ENCODE measurements at regions not wholly inside any gene's neighbourhood (a gene's known extent, or its start where the extent isn't known, plus 50 kb on each side); places are given as distances from the start of the nearest gene placed in this dataset.
A peak's percentile ranks its signal among the peaks of the same experiment; 100 is the strongest.

DNA sequence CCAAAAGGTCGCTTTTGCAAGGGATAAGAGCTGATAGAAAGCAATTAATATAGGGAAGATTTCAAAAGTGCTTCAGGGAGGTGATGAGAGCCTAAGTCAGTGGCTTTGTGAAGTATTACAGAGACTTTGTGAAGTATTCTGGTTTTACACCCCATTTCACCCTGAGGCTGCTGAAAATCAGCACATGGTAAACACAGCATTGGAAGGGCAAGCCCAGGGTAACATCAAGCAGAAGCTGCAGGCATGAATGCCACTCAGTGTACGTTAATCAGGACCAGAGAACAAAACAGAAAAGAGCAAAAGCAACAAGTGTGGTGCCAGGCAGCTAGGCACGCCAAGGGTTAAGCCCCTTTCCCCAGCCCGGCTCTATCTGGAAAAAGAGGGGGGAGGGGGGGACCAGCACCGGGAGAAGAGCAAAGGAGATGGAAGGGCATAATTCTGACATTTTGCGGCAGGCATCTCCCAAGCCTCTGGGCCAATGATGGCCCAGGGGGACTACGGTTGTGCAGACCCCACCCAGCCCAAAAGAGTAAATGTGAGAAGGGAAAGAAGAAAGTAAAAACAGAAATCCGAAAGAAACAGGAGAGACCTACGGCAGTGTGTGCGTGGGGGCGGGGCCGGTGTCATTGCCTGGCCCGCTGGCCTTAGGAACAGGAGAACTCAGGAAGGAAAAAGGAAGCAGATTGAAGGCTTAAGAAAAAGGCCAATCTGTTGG, 58.9 kb downstream of the DHRS2 start:
- H3K36me3 ChIP-seq: no peaks in the 10 kb centered on the region
- no peaks in the 10 kb centered on the region for H3K4me1 ChIP-seq
- H3K4me3 ChIP-seq: no peak overlapping the region
- no peak for DNase-seq
- H3K27ac ChIP-seq: no peak overlapping the region
- no peaks in the 10 kb centered on the region for H3K9me3 ChIP-seq (replicated peaks)
- H3K27me3 ChIP-seq: 0 out of 2 replicates have a peak, but pooled peaks cover 5% of the 10 kb centered on the region

GRCh38 chr14:23695664-23695999, 59.5 kb downstream of the DHRS2 start:
- no peak overlapping the region for H3K27ac ChIP-seq
- no peak overlapping the region for H3K4me3 ChIP-seq
- no peak for DNase-seq
- H3K27me3 ChIP-seq: 0 out of 2 replicates have a peak, but pooled peaks cover 5% of the 10 kb centered on the region
- no peaks in the 10 kb centered on the region for H3K4me1 ChIP-seq
- H3K9me3 ChIP-seq (replicated peaks): no peaks in the 10 kb centered on the region
- H3K36me3 ChIP-seq: no peaks in the 10 kb centered on the region

DNA sequence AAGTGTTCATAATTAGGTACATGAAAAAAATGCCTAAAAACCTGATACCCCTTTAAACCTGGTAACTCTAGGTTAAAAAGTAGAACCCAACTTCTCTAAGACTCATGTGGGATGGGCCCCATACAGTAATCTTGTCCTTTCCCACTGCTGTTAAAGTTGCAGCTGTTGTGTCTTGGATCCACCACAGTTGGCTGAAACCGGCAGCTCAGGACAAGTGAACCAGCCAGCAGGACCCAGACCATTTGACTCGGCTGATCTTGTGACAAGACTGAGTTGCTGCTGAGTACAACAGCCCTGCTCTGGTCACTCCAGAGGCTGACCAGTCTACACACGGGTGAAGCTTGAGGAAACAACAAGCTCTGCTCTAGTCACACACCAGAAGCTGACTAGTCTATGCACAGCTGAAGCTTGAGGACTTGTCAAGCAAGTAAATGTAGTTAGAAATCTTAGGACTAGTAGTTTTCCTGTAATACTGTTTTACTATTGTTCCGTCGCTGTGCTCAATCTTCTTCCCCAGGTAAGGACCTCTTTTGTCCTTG, 60.6 kb downstream of the DHRS2 start:
- H3K27me3 ChIP-seq: 0 out of 2 replicates have a peak, but pooled peaks cover 5% of the 10 kb centered on the region
- peak in 1 of 2 experiments; percentile 11 for DNase-seq
- no peaks in the 10 kb centered on the region for H3K9me3 ChIP-seq (replicated peaks)
- no peak overlapping the region for H3K4me3 ChIP-seq
- no peak overlapping the region for H3K27ac ChIP-seq
- H3K4me1 ChIP-seq: no peaks in the 10 kb centered on the region
- no peaks in the 10 kb centered on the region for H3K36me3 ChIP-seq

GRCh38 chr14:23697680-23698079, 61.5 kb downstream of the DHRS2 start:
- no peak for DNase-seq
- 0 out of 2 replicates have a peak, but pooled peaks cover 5% of the 10 kb centered on the region for H3K27me3 ChIP-seq
- H3K4me3 ChIP-seq: no peak overlapping the region
- no peaks in the 10 kb centered on the region for H3K36me3 ChIP-seq
- H3K27ac ChIP-seq: no peak overlapping the region
- H3K4me1 ChIP-seq: no peaks in the 10 kb centered on the region
- no peaks in the 10 kb centered on the region for H3K9me3 ChIP-seq (replicated peaks)

GRCh38 chr14:23702656-23703426, 66.7 kb downstream of the DHRS2 start:
- no peak for DNase-seq
- Histone ChIP-seq H3K4me1 (no peaks in the 10 kb centered on the region), H3K36me3 (no peaks in the 10 kb centered on the region), H3K4me3 (no peak overlapping the region), H3K9me3 (replicated peaks) (peaks cover 13% of the 10 kb centered on the region), H3K27ac (no peak overlapping the region), H3K27me3 (no peaks in the 10 kb centered on the region)

DNA sequence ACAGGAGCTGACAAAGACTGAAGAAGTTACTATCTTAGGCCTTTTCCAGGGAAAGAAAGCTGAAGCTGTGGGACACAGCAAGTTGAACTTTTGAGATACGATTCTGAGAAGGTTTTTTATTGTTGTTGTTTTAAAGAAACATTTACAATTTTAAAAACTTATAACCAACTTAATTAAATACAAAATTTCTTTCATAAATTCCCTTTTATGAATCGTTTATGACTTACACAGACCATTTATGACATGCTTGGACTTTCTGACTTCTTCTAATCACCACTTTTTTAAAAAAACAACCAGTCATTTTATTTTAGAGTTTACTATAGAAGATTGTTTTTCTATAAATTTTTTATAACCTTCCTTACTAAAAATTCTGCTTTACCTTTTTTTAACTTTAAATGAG, 68.7 kb downstream of the DHRS2 start:
- H3K27ac ChIP-seq: no peak overlapping the region
- H3K27me3 ChIP-seq: no peaks in the 10 kb centered on the region
- peaks cover 13% of the 10 kb centered on the region for H3K9me3 ChIP-seq (replicated peaks)
- no peaks in the 10 kb centered on the region for H3K36me3 ChIP-seq
- peak in 1 of 2 experiments; percentile 38 for DNase-seq
- no peaks in the 10 kb centered on the region for H3K4me1 ChIP-seq
- H3K4me3 ChIP-seq: no peak overlapping the region

- Histone ChIP-seq H3K27ac (no peak overlapping the region), H3K9me3 (replicated peaks) (peaks cover 13% of the 10 kb centered on the region), H3K36me3 (no peaks in the 10 kb centered on the region), H3K27me3 (no peaks in the 10 kb centered on the region), H3K4me1 (no peaks in the 10 kb centered on the region), H3K4me3 (no peak overlapping the region)
- no peak for DNase-seq
These were observed 71.3 kb downstream of the DHRS2 start for GRCh38 chr14:23707415-23707814.

- H3K36me3 ChIP-seq: no peaks in the 10 kb centered on the region
- H3K4me3 ChIP-seq: no peak overlapping the region
- no peak overlapping the region for H3K27ac ChIP-seq
- no peaks in the 10 kb centered on the region for H3K4me1 ChIP-seq
- H3K9me3 ChIP-seq (replicated peaks): peaks cover 13% of the 10 kb centered on the region
- H3K27me3 ChIP-seq: no peaks in the 10 kb centered on the region
- no peak for DNase-seq
These were observed 72.2 kb downstream of the DHRS2 start for GRCh38 chr14:23708343-23708742.

DNA sequence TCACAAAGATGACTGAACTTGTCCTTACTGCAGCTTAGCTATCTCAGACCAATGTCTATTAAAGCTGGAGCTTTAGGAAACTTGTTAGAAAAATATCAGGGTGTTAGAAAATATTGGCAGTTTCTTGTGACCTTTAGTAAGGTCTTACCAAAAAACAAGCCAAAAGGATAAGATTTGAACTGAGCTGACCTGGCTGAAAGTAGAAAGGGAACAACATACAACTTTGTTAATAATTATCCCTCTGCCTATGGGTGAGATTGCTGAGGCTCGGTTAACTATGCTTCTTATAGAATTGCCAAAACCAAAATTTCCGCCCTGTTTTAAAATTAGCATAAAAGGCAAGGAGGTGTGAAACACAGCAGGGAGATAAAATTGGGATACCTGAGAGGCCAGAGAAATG, 73.8 kb downstream of the DHRS2 start:
- Histone ChIP-seq H3K36me3 (no peaks in the 10 kb centered on the region), H3K4me1 (no peaks in the 10 kb centered on the region), H3K4me3 (no peak overlapping the region), H3K27ac (no peak overlapping the region), H3K9me3 (replicated peaks) (peaks cover 4% of the 10 kb centered on the region), H3K27me3 (no peaks in the 10 kb centered on the region)
- no peak for DNase-seq

GRCh38 chr14:23712287-23712686, 76.1 kb downstream of the DHRS2 start:
- Histone ChIP-seq H3K4me3 (no peak overlapping the region), H3K27me3 (no peaks in the 10 kb centered on the region), H3K9me3 (replicated peaks) (no peaks in the 10 kb centered on the region), H3K36me3 (no peaks in the 10 kb centered on the region), H3K27ac (no peak overlapping the region), H3K4me1 (no peaks in the 10 kb centered on the region)
- DNase-seq: no peak

GRCh38 chr14:23719225-23719985, 83.2 kb downstream of the DHRS2 start:
- no peak overlapping the region for H3K27ac ChIP-seq
- no peaks in the 10 kb centered on the region for H3K9me3 ChIP-seq (replicated peaks)
- no peaks in the 10 kb centered on the region for H3K4me1 ChIP-seq
- no peak for DNase-seq
- no peak overlapping the region for H3K4me3 ChIP-seq
- H3K36me3 ChIP-seq: no peaks in the 10 kb centered on the region
- no peaks in the 10 kb centered on the region for H3K27me3 ChIP-seq

DNA sequence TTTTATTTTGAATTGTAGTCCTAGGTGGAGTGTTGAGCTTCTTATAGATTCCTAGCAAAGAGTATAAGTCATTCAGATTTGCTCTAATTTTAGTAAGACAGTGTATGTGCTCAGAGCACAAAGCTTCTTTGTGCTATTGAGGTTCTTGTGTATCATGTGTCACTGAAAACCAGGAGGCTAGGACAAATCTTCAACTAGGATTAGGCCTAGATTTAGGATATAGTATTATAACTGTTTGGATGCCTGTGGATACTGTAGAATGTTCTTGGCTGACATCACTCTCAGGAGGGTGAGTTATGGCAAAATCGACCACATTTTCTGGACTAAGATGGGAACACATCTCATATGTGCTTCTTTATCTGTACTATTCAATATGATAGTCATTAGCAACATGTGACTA, 86.5 kb downstream of the DHRS2 start:
- Histone ChIP-seq H3K4me1 (no peaks in the 10 kb centered on the region), H3K4me3 (no peak overlapping the region), H3K27me3 (no peaks in the 10 kb centered on the region), H3K27ac (no peak overlapping the region), H3K36me3 (no peaks in the 10 kb centered on the region), H3K9me3 (replicated peaks) (no peaks in the 10 kb centered on the region)
- DNase-seq: no peak

DNA sequence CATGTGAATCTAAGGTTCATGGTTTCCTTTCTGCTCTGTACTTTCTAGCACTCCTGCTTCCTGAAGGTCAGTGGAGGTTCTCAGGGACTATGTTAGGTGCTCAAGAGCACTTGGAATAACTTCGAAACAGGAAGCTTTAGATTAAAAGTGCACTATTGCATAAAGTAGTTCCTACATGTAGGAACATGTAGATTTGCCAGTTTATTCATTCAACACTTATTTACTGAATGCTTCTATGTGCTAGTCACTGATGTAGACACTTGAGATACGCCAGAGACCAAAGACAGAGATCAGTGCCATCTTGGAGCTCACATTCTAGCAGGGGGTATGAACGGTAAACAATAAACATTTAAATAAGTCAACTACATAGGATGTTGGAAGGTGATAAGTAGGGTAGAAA, 87.7 kb downstream of the DHRS2 start:
- no peak for DNase-seq
- Histone ChIP-seq H3K4me1 (no peaks in the 10 kb centered on the region), H3K9me3 (replicated peaks) (no peaks in the 10 kb centered on the region), H3K27ac (no peak overlapping the region), H3K4me3 (no peak overlapping the region), H3K27me3 (no peaks in the 10 kb centered on the region), H3K36me3 (no peaks in the 10 kb centered on the region)

DNA sequence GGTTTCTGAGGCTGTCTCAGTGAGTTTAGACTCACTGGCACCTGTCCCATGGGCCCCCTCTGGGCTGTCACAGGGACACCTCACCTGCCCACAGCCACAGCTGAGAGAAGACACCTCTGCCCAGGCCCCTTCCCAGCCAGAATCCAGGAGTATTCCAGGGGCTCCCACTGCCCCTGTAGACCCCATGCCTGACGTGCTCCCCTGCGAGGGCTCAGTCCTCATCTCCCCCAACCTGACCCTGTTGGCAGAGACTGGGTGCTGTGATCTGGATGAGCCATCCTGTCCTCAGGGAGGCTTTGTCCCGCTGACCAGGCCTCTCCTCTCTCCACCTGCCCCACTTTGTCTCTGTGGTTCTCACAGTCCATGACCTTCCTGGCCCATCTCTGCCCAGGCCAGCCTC, 89.4 kb downstream of the DHRS2 start:
- no peaks in the 10 kb centered on the region for H3K4me1 ChIP-seq

More for the DNA sequence above, 89.4 kb downstream of the DHRS2 start:
- Histone ChIP-seq H3K27ac (no peak overlapping the region), H3K36me3 (no peaks in the 10 kb centered on the region), H3K27me3 (no peaks in the 10 kb centered on the region), H3K4me3 (no peak overlapping the region), H3K9me3 (replicated peaks) (no peaks in the 10 kb centered on the region)
- DNase-seq: no peak
